ENCODE measurements at regions not wholly inside any gene's neighbourhood (a gene's known extent, or its start where the extent isn't known, plus 50 kb on each side); places are given as distances from the start of the nearest gene placed in this dataset.

- ChIA-PET CTCF (interaction anchor here (1.8 kb wide), 1 partner anchor 9 kb away, joined by 6 read pairs; no protein-coding TSS in a partner anchor), POLR2A (no interaction called here)
- no peak for DNase-seq (ENCODE audit: low read depth)
- H3K27me3 ChIP-seq (ENCODE audit: control insufficient read depth, insufficient read depth, low read length): no peaks in the 10 kb centered on the region
- TF ChIP-seq, protein P1, sequence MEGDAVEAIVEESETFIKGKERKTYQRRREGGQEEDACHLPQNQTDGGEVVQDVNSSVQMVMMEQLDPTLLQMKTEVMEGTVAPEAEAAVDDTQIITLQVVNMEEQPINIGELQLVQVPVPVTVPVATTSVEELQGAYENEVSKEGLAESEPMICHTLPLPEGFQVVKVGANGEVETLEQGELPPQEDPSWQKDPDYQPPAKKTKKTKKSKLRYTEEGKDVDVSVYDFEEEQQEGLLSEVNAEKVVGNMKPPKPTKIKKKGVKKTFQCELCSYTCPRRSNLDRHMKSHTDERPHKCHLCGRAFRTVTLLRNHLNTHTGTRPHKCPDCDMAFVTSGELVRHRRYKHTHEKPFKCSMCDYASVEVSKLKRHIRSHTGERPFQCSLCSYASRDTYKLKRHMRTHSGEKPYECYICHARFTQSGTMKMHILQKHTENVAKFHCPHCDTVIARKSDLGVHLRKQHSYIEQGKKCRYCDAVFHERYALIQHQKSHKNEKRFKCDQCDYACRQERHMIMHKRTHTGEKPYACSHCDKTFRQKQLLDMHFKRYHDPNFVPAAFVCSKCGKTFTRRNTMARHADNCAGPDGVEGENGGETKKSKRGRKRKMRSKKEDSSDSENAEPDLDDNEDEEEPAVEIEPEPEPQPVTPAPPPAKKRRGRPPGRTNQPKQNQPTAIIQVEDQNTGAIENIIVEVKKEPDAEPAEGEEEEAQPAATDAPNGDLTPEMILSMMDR (IDR thresholded peaks at IDR 0.05; ENCODE audit: insufficient read depth, low read depth, low read length): no peak
- H3K4me3 ChIP-seq (ENCODE audit: low read depth, low read length): no peak overlapping the region
- H3K36me3 ChIP-seq (ENCODE audit: control insufficient read depth, insufficient read depth, low read length): no peaks in the 10 kb centered on the region
These were observed 604.5 kb downstream of the LMO4 start for GRCh38 chr1:87933171-87933570.

DNA sequence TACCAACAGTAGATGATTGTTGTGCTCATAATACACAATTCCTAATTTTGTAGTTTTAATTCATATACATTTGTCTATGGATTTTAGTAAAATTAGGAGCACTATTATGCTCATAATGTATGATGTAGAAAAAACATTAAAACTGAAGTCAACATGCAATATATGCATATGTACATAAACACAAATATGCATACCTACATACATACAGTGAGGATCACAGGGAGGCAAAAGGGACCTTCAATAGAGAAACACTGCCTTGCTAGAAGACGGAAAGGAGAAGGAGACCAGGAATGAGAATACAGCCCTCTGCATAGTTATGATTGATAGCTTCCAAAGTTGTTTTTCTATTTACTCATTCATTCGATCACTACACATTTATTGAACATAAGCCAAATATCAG is 606.5 kb downstream of the LMO4 start:
- CTCF ChIA-PET: no interaction called here
- Histone ChIP-seq H3K4me3 (ENCODE audit: low read depth, low read length) (no peak overlapping the region), H3K27me3 (ENCODE audit: control insufficient read depth, insufficient read depth, low read length) (no peaks in the 10 kb centered on the region), H3K36me3 (ENCODE audit: control insufficient read depth, insufficient read depth, low read length) (no peaks in the 10 kb centered on the region)
- TF ChIP-seq, protein P1 (IDR thresholded peaks at IDR 0.05; ENCODE audit: insufficient read depth, low read depth, low read length): no peak
- POLR2A ChIA-PET: interaction anchor here (0.6 kb wide), 1 partner anchor 48 kb away, joined by 3 read pairs; no protein-coding TSS in a partner anchor
- no peak for DNase-seq (ENCODE audit: low read depth)

DNA sequence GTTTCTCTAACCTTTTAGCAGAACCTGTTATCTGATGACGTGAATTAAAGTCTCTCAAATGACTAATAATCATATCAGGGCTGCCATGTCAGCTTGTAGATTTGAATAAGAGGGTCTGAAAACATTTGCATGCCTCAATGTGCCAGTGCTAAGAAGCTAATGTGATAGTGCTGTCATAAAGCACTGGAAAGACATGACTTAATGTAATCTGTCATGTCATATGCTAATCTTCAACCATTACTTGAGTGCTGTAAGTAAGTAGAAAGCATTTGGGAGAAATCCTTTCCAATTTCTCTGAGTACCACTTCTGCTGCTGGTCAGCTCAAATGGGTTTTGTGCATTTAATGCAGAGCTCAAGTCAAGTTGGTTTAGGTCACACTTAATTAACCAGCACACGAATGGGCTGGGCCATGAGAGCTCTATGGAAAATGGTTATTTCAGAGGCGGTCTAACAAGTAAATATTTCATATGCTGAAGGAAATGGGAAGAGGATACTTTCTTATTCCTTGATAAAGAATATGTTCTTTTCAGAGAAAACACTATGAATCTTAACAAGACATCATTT is 609.2 kb downstream of the LMO4 start:
- TF ChIP-seq, protein P1 (IDR thresholded peaks at IDR 0.05; ENCODE audit: insufficient read depth, low read depth, low read length): no peak
- Histone ChIP-seq H3K36me3 (ENCODE audit: control insufficient read depth, insufficient read depth, low read length) (no peaks in the 10 kb centered on the region), H3K27me3 (ENCODE audit: control insufficient read depth, insufficient read depth, low read length) (no peaks in the 10 kb centered on the region), H3K4me3 (ENCODE audit: low read depth, low read length) (no peak overlapping the region)
- CTCF ChIA-PET: interaction anchor here (1.2 kb wide), 1 partner anchor 25 kb away, joined by 3 read pairs; no protein-coding TSS in a partner anchor
- POLR2A ChIA-PET: no interaction called here
- no peak for DNase-seq (ENCODE audit: low read depth)

GRCh38 chr1:87938631-87939030 is 610.0 kb downstream of the LMO4 start:
- ChIA-PET POLR2A (no interaction called here), CTCF (interaction anchor here (1.2 kb wide), 2 partner anchors 8 to 26 kb away, joined by 3 read pairs; no protein-coding TSS in a partner anchor)
- H3K36me3 ChIP-seq (ENCODE audit: control insufficient read depth, insufficient read depth, low read length): no peaks in the 10 kb centered on the region
- TF ChIP-seq, protein P1 (IDR thresholded peaks at IDR 0.05; ENCODE audit: insufficient read depth, low read depth, low read length): no peak
- no peaks in the 10 kb centered on the region for H3K27me3 ChIP-seq (ENCODE audit: control insufficient read depth, insufficient read depth, low read length)
- H3K4me3 ChIP-seq (ENCODE audit: low read depth, low read length): no peak overlapping the region
- no peak for DNase-seq (ENCODE audit: low read depth)

DNA sequence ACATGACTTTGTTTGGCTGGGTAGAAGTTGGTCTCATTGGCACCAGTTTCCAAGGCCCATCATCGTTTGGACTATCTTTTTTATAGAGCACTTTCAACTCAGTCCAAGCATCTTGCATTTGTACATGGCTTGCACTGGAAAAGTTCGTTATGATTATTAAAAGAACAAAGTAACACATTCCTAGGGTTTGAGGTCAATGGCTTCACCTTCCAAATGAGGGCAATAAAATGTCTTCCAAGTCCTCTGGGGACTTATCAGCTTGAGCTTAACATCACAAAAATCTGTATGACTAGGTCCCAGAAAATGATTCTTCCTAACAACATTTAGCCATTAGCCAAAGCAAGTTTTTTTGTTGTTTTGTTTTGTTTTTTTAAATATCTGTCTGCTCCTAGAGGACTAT is 610.8 kb downstream of the LMO4 start:
- Histone ChIP-seq H3K4me3 (ENCODE audit: low read depth, low read length) (no peak overlapping the region), H3K27me3 (ENCODE audit: control insufficient read depth, insufficient read depth, low read length) (no peaks in the 10 kb centered on the region), H3K36me3 (ENCODE audit: control insufficient read depth, insufficient read depth, low read length) (no peaks in the 10 kb centered on the region)
- no peak for DNase-seq (ENCODE audit: low read depth)
- TF ChIP-seq, protein P1 (IDR thresholded peaks at IDR 0.05; ENCODE audit: insufficient read depth, low read depth, low read length): no peak
- POLR2A ChIA-PET: no interaction called here
- CTCF ChIA-PET: interaction anchor here (1.2 kb wide), 1 partner anchor 9 kb away, joined by 3 read pairs; no protein-coding TSS in a partner anchor
